ENCODE measurements at regions not wholly inside any gene's neighbourhood (a gene's known extent, or its start where the extent isn't known, plus 50 kb on each side); places are given as distances from the start of the nearest gene placed in this dataset.

GRCh38 chr15:63454503-63455211 lies 49.7 kb upstream of the USP3 start:
- H3K27ac ChIP-seq (ENCODE audit: low read depth, low read length), result no peak overlapping the region
- H3K4me1 ChIP-seq (ENCODE audit: control insufficient read depth in 3 of 3, insufficient read depth in 3 of 3, low read length in 3 of 3), result no peaks in the 10 kb centered on the region
- no peaks in the 10 kb centered on the region for H3K36me3 ChIP-seq (ENCODE audit: control insufficient read depth in 3 of 3, insufficient read depth in 3 of 3, low read length in 3 of 3)
- H3K9me3 ChIP-seq (ENCODE audit: control insufficient read depth in 3 of 3, low read length in 3 of 3), result no peaks in the 10 kb centered on the region
- H3K27me3 ChIP-seq (ENCODE audit: control insufficient read depth in 3 of 3, insufficient read depth in 3 of 3, low read length in 3 of 3), result no peaks in the 10 kb centered on the region
- H3K9ac ChIP-seq (ENCODE audit: low read depth in 1 of 3, low read length in 3 of 3), result no peak overlapping the region
- no peak overlapping the region for H3K4me3 ChIP-seq (ENCODE audit: low read length in 3 of 3)
